NOMO-1 treated with DMSO at 0.1 percent for 48 hours (cell line): ENCODE measurements at regions not wholly inside any gene's neighbourhood (a gene's known extent, or its start where the extent isn't known, plus 50 kb on each side); places are given as distances from the start of the nearest gene placed in this dataset.

Experiments used
- DNase-seq: peaks from one replicate; lab custom pipeline; 2025; ENCODE audit not compliant: unreplicated experiment; lab: John Stamatoyannopoulos, UW

DNA sequence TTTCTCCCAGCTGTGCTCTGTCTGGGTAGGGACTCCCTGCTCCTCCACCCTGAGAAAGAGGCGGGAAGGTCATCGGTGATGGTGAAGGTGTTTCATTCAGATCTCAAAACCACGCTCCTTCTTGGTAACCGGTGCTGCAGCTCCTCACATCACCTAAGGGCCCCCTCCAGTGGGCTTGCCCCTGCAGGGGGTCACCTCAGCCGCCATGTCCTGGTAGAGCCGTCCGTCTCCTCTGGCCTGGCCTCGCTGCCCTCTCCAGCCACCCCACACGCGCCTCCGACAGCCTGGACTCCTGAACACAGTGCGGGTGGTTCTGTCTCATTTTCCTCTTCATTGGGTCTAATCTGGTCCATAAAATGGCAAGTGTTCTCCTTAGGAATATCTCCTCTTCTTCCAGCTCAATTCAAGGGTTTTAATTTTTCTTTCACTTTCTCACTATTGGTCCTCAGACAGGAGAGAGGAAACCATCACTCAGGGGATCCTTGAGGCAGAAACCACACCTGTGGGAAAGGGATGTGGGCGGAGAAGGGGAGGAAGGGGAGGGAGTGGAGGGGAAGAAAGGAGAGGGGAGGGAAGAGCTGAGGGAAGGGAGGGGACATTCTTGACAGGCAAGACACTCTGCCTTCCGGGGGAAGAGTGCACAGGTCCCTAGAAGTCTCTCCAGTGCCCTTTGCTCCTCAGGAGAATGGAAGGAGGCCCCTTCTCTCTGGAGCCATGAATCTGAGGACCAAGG is 1338.4 kb downstream of the TBC1D22A start:
- DNase-seq = no peak

DNA sequence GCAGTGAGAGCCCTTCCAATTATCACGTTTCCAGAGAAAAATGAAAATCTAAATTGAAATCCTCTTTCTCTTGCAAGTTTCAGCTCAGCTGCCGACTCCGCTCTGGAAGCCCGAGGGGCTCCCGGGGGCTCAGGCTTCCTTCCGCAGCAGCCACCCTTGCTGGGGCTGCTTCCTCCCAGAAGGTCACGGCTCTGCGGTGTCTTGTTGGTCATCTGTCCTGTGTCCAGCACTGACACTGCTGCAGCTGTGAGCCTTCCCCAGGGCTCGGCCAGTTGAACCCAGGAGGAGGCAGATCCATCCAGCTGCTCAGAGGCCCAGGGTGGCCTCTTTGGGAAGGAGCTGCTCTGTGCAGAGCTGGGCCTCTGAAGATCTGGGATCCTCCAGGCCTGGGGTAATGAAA is 1337.2 kb downstream of the TBC1D22A start:
- no peak for DNase-seq

DNA sequence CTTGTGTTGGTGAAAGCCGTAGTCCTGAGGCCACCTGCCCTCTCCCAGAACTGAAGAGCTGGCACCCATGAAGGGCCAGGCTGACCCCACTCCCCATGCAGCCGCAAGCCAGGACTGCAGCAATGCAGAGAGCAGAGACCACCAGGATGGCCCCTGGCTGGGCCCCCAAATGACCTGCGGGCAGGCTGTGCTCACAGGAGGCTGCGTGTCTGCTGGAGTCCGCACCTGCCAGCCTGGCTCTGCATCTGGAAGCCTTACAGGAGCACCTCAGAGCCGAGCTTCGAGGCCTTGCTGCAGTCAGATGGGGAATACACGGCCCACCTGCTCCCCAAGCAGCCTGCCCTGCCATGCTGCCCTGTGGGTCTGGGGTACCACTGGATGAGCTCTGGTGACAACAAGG is 1336.8 kb downstream of the TBC1D22A start:
- no peak for DNase-seq

DNA sequence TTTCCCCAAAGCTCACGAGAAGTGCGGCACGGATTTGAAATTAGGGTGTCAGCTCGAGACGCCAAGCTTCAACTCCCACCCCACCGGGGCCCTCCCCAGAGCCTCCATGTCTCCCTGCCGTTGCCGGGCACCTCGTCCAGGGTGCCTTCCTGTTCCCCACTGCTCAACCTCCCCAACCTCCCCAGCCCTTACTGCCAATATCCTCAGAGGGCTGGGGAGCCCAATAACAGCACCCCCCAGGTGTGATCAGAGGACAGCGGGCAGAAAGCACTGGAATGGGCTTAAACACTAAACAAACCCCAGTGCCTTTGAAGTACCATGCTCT is 1336.4 kb downstream of the TBC1D22A start:
- DNase-seq = no peak

DNA sequence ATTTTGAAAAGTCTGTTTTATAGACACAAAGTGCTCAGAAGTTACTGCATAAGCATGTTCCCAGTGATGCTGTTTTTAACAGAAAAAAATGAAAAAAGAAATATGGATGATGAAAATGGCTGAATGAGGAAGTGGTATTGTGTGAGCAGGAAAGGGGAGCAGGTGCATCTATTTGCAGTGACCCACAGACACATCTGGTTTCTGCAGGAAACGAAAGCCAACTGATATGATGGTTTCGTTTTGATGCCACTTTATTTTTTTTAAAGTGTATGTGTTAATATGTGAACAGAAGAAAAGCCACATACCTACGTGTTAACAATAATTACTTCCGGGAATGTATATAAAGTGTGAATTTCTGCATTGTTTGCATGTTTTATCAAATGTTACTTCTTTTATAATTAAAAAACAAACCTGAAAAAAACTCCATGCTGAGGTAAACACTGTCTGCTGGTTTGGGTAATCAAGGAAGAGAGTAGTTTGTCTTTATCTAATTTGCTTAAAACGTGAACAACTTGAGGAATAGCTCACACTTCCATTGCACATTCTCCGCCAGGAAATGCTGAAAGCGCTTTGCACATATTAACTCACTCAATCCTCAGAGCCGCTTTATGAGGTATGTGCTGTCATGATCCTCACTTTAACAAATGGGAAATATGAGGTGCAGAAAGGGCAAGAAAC is 1335.9 kb downstream of the TBC1D22A start:
- DNase-seq = peak; percentile 91

DNA sequence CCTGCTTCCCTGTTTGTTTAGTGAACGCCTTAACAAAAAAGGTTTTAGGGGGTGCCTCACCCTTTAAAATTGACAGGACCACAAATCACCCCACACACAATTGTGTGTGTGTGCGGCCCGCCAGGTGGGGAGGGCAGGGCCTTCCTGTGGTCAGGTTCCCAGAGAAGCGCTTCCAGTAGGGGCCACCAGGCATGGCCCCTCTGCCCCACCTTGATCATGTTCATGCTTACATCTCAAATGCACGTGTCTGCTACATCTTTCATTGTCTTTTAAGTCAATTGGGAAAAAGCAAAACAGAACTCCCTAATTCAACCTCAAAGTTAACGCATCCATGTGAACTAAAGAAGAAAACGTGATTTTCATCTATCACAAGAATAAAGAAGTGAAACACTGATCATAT is 1335.3 kb downstream of the TBC1D22A start:
- DNase-seq = no peak

DNA sequence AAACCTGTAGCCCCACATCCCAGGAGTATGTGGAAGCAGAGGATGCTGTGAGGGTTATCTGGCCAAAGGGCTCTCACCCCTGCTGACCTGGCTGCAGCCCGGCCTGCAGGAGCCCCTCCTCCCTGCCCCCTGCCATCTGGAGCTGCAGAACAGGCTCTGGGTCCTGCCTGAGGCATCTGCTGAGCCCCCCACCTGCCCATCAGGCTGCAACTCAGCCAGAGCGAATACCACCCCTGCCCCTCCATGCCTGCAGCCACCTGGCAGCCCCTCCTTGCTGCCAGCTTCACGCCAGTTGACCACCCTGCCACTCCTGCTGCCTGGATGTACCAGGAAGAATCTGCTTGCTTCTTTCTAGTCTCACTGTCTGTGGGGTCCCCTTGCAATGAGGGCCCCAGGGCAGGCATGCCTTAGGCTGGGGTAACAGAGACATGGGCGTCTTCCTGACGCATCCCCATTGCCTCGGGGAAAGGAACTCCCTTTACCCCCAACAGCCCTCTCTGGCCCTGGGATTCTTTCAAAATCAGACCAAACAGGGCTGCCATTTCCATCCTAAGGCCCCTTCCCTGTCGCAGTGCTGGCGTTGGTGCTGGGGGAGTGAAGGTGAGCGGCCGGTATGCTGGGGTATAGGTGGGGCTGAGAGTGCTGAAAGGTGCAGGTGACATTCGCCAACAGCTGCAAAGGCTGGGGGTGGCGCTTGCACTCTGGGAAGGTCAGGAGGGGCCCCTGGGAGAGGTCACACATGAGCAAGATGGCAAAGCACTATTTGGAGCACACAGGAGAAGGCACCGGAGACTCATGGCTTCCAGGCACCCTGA is 1334.6 kb downstream of the TBC1D22A start:
- no peak for DNase-seq

DNA sequence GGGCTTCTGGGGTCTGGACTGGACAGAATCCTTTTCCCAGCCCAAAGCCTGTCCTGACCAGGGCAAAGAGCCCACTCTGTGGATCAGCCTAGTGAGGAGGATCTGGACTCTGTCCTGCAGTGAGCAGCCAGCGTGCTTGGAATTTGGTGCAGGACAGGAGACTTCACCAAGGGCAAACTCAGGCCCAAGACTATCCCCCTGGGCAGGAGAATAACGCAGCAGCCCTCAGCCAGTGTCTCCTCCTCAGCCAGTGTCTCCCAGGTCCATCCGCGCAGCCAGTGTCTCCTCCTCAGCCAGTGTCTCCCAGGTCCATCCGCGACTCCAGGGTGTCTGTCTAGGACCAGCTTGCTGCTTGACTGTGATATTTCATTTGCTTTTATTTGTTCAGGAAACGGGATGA is 1334.0 kb downstream of the TBC1D22A start:
- no peak for DNase-seq

DNA sequence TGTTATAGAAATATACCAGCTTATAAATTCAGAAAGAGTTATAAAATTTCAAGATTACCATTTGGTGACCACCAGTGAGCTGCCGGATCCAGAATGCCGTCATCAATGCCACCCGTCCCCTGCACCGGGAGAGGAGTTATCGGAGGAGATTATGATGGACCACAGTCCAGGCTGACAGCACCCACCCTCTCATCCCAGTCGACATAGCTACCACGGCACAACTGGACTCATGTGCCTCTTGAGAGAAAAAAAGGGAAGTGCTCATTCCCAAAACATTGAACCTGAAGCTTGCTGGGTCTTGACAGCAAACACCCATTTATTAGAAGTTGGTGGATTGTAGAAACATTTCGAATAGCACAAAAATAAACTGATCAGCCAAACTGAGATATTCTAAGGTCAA is 1331.5 kb downstream of the TBC1D22A start:
- DNase-seq = no peak

DNA sequence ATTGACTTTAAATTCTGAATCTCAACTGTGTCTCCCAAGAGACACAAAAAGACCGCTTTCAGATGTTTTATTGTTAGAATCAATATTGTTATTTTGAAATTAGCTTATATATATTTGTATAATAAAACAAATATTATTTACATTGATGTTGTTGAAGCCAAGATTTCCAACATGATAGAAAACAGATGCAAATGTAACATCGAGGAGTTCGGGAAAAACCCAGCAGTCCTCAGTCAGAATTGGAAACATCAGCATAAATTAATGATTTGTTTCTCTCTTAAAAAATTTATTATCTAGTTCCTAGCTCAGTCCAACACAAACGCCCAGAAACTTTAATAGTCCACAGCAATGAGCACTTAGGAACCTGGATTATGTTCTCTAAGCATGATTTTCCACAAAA is 1330.4 kb downstream of the TBC1D22A start:
- no peak for DNase-seq

DNA sequence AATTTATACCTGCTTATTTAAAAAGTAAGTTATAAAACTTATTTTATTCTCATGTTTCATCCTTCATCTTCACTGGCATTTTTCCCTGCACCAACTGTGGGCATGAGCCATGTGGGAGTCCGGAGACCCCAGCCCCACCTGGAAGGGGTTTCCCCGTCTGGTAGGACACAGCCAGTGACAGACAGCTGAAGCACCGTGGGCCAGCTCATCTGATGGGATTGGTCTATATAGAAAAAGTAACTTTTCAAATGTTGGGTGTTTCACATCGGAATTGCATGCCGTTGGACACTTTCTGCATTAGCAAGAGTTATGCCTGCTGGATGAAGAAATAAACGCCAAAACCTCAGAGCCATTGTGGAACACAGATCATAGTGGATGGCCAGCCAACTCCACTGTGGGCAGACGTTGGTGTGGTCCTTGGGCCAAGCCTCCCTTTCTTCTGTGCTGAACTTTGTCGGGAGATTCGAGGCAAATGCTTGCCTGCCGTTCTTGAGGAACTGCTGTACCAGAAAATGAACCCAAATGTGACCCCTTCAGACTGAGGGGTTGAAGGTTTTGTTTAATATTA is 1329.3 kb downstream of the TBC1D22A start:
- no peak for DNase-seq

DNA sequence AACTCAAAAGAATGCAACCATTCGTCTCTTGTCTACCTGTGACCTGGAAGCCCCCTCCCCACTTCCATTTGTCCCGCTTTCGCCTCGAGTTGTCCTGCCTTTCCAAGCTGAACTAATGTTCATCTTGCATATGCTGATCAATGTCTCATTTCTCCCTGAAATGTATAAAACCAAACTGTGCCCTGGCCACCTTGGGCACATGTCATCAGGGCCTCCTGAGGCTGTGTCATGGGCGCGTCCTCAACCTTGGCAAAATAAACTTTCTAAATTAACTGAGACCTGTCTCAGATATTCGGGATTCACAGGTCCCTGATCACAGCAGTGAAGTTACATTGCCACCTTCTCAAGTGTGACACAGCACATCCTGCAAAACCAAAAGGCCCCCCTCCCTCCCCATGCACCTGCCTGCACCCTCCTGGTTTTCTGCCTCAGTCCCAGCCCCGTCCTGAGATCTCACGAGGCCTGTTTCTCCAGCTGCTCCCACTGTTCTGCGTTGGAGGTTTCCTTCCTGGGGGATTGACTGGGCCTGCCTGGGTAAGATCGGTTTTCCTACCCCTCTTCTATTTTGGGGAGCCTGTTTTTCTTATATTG is 1328.7 kb downstream of the TBC1D22A start:
- no peak for DNase-seq

DNA sequence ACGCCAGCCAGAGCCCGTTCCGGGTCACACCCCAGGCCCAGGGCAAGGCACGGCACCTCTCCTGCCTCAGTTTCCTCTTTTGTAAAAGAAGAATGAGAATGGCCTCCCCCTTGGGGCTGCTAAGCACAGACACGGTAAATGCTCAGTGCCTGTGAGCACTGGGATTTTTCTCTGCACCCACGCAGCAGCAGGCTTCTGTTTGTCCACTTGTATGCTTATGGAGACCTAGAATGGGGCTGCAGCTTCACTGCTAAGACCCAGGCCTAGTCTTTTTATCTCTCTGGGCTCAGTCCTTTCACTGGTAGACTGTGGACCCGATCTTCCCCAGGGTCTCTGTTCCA is 1327.9 kb downstream of the TBC1D22A start:
- DNase-seq = no peak

DNA sequence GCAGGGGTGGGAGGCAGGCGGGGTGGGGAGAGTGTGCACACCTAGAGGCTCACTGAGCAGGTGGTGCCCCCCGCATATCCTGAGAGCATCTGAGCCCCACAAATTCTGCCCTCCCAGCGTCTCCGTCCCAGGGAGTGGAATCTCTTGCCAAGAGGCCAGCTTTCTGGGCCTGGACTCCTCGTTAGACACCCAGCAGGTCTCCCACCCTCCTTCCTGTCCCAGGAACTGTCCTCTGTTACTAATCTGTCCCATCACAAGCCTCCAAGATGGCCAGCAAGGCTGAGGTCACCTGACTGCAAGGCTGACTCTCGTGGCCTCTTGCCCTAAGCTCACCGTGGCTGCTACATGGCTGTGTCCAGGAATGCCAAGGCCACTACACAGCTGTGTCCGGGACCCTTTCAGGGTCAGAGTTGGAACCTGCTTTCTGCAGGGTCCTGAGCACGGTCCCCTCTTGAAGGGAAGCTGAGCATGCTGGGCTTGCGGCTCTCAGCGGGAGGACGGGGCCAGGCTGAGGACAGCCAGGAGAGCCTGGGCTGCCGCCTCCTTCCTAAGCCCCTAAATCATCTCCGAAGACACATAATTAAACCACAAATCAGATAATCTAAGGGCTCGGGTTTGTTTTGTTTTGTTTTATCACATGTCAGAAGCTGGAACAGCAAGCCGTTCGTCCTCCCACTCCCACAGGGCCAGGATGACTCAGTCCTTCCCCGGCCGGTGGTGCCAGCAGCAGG is 1327.3 kb downstream of the TBC1D22A start:
- DNase-seq = no peak

DNA sequence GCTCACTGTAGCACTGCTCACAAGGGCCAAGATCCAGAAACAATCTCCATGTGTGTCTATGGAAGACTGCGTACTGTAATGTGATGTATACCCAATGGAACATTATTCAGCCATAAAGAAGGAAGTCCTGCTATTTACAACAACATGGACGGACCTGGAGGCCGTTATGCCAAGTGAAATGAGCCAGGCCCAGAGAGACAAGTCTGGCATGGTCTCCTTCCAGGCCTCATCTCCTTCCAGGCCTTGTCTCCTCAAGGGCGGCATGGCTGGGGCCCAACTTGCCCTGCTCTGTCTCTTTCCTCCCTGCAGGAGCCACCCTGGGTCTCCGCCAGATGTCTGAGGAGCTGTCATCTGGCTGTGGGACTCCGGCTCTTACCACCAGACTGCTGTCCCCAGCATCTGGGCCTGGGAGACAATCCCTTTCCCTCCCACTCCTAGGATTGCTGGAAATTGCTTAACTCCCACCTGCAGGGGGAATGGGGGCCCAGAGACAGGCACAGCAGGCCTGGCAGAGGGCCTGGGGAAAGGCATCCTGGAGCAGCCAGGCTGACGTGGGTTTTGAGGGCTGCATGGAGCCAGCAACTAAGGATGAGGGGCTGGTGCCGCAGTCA is 1326.6 kb downstream of the TBC1D22A start:
- DNase-seq = no peak

DNA sequence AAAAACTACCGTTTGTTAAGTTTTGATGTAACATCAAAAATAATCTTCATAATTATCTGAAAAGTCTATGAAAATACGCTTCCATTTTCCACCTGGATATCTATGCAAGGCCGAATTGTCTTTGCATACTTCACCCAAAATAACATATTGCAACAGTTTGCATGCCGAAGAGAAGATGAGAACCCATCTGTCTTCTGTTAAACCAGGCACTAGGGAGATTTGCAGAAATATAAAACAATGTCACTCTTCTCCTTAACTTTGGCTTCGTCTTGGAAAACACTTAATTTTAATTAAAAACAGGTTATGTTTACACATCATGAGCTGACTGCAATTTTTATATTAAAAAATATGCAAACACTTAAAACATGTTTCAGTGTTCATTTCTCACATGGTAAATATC is 1325.8 kb downstream of the TBC1D22A start:
- no peak for DNase-seq

DNA sequence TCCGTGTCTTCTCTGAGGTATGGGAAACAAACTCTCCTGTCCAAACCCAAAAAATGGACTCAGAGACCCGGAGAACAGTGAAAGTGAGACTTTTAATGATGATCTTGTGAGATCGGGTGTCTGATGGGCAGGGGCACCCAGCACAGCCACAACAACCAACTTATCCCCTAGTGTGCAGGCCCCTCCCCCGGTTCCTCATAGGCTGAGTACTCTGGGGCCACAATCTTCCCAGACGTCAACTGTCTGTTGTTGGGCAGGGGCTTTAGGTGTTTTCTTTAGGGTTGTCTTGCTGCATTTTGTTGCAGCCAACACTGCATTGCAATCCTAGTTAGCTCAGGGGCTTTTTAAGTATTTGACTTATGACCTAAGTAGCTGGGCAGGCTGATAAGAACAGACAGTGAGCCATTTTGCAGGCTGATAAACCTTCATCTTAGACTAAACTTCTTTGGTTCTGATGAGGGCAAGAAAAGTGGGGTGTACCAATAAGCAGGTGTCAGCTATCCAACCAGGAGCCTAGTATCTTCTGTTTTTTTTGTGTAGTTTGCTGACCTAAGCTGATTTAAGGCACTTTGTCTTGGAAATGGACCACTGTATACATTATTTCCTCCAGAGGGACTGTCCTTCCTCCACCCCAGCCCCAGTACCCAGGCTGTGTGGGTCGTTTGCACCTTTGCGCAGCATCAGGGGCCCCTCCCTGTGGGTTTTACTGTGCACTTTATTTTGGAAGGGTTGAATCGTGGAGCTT is 1323.6 kb downstream of the TBC1D22A start:
- DNase-seq = no peak

DNA sequence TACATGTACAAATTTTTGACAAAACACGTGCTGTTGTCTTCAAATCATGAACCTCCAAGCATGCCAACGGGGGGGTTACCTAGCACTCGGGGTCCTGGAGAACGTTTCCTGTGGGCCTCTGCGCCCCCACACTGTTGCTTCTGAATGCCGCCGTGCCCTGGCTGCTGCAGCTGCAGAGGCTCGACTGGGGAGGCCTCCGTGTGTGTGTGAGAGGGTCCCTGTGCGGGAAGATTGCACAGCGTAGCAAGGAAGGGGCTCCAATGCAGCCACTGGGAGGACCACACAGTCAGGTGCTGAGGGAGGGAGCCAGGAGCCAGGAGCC is 1322.2 kb downstream of the TBC1D22A start:
- no peak for DNase-seq

DNA sequence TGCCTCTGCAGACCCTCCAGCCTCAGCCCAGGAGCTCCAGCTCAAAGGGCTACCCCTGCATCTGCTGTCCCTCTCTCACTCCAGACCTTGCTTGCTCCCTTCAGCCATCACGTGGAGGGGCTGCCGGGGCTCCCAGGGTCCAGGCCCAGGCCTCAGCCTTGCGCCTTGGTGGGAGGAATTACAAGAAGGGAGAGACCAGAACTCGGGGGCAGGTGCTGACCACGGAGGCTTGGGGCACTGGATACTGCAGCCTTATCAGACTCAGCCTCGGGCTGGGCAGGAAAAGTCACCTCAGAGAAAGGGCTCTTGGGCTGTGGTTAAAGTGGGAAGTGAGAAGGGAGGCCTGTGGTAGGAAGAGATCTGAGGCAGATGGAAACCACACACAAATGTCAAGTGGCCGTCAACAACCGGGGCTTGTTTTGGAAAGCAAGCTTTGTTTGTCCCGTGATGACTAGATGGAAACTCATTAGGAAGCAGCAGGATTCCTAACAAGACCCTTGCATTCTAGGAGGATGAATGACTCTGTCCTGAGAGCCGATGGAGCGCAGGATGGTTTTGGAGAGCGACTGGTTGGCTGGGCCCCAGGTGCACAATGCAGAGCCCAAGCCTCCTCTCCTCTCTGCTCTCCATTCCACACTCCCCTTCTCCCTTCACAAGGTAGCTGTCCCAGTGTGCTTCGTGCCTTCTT is 1321.7 kb downstream of the TBC1D22A start:
- DNase-seq = peak; percentile 42
